Mesodermal cell (in vitro differentiated cells): ENCODE measurements at regions not wholly inside any gene's neighbourhood (a gene's known extent, or its start where the extent isn't known, plus 50 kb on each side); places are given as distances from the start of the nearest gene placed in this dataset.

Experiments used
- H3K27ac ChIP-seq: 2 replicates; pipeline ENCODE4 v1.7.0; 2013; ENCODE audit warnings: mild to moderate bottlenecking, low read depth, low read length, moderate library complexity; ENCODE audit not compliant: severe bottlenecking
- H3K36me3 ChIP-seq: 2 replicates; pipeline ENCODE4 v1.7.1; 2013; ENCODE audit warnings: mild to moderate bottlenecking, low read length, moderate library complexity; ENCODE audit not compliant: control insufficient read depth, insufficient read depth
- H3K4me1 ChIP-seq: one replicate; pipeline ENCODE4 v1.7.1; 2013; ENCODE audit warnings: mild to moderate bottlenecking, low read length; ENCODE audit not compliant: insufficient read depth, control insufficient read depth, poor library complexity, severe bottlenecking
- H3K4me3 ChIP-seq: 2 replicates; pipeline ENCODE4 v1.7.0; 2013; ENCODE audit warnings: low read length, control low read depth, mild to moderate bottlenecking; ENCODE audit not compliant: insufficient read depth, poor library complexity, severe bottlenecking; ENCODE audit errors: extremely low read depth
- H3K9me3 ChIP-seq: 2 replicates; pipeline ENCODE4 v1.7.1; 2013; ENCODE audit warnings: mild to moderate bottlenecking, low read length, moderate library complexity; ENCODE audit not compliant: control insufficient read depth
- WGBS, 2 experiments: methylation state at CpG; one replicate each; pipeline ENCODE4 v1.1.5; 2013; ENCODE audit warnings: missing lambda C conversion rate in 2 of 2; ENCODE audit not compliant: insufficient coverage in 2 of 2; 5-methylcytosine and 5-hydroxymethylcytosine counted together

GRCh38 chr6:14255916-14256315 is 138.3 kb downstream of the CD83 start:
- Histone ChIP-seq H3K4me1 (no peaks in the 10 kb centered on the region), H3K9me3 (peaks cover 5% of the 10 kb centered on the region), H3K36me3 (no peaks in the 10 kb centered on the region), H3K4me3 (no peak overlapping the region), H3K27ac (no peak overlapping the region)
- WGBS, 2 experiments, result 90 to 92% methylated on average over 4 to 5 of the region's 6 CpGs

GRCh38 chr6:14258117-14258516 is 140.5 kb downstream of the CD83 start:
- no CpG with 5 or more reads among the region's 2 CpGs for WGBS, 2 experiments
- peaks cover 5% of the 10 kb centered on the region for H3K9me3 ChIP-seq
- no peak overlapping the region for H3K4me3 ChIP-seq
- H3K36me3 ChIP-seq, result no peaks in the 10 kb centered on the region
- H3K4me1 ChIP-seq, result no peaks in the 10 kb centered on the region
- H3K27ac ChIP-seq, result no peak overlapping the region

- H3K9me3 ChIP-seq, result peaks cover 8% of the 10 kb centered on the region
- no peak overlapping the region for H3K4me3 ChIP-seq
- 64 to 86% methylated on average over 6 to 7 of the region's 12 CpGs for whole genome bisulfite sequencing, 2 experiments
- no peaks in the 10 kb centered on the region for H3K4me1 ChIP-seq
- no peak overlapping the region for H3K27ac ChIP-seq
- H3K36me3 ChIP-seq, result no peaks in the 10 kb centered on the region
These were observed 141.4 kb downstream of the CD83 start for GRCh38 chr6:14258695-14259593.

- Histone ChIP-seq H3K4me3 (no peak overlapping the region), H3K9me3 (peaks cover 13% of the 10 kb centered on the region), H3K4me1 (no peaks in the 10 kb centered on the region), H3K36me3 (no peaks in the 10 kb centered on the region), H3K27ac (no peak overlapping the region)
- WGBS, 2 experiments, result 80 to 87% methylated on average over 8 of the region's 8 CpGs
These were observed 142.1 kb downstream of the CD83 start for GRCh38 chr6:14259594-14260152.

- Histone ChIP-seq H3K4me3 (no peak overlapping the region), H3K4me1 (no peaks in the 10 kb centered on the region), H3K27ac (no peak overlapping the region), H3K9me3 (peaks cover 13% of the 10 kb centered on the region), H3K36me3 (no peaks in the 10 kb centered on the region)
- WGBS, 2 experiments, result no CpG with 5 or more reads among the region's 1 CpG
These were observed 143.3 kb downstream of the CD83 start for GRCh38 chr6:14260839-14261238.

- no CpG with 5 or more reads among the region's 1 CpG for WGBS, 2 experiments
- Histone ChIP-seq H3K4me3 (no peak overlapping the region), H3K36me3 (no peaks in the 10 kb centered on the region), H3K9me3 (peaks cover 13% of the 10 kb centered on the region), H3K27ac (no peak overlapping the region), H3K4me1 (no peaks in the 10 kb centered on the region)
These were observed 146.4 kb downstream of the CD83 start for GRCh38 chr6:14263881-14264424.

- no peaks in the 10 kb centered on the region for H3K4me1 ChIP-seq
- peaks cover 13% of the 10 kb centered on the region for H3K9me3 ChIP-seq
- H3K27ac ChIP-seq, result no peak overlapping the region
- 78 to 92% methylated on average over 2 to 4 of the region's 5 CpGs for WGBS, 2 experiments
- H3K4me3 ChIP-seq, result no peak overlapping the region
- no peaks in the 10 kb centered on the region for H3K36me3 ChIP-seq
These were observed 147.8 kb downstream of the CD83 start for GRCh38 chr6:14265049-14266021.

- no peak overlapping the region for H3K4me3 ChIP-seq
- WGBS, 2 experiments, result no CpG with 5 or more reads among the region's 2 CpGs
- H3K27ac ChIP-seq, result no peak overlapping the region
- H3K9me3 ChIP-seq, result peaks cover 9% of the 10 kb centered on the region
- no peaks in the 10 kb centered on the region for H3K36me3 ChIP-seq
- H3K4me1 ChIP-seq, result peaks cover 2% of the 10 kb centered on the region
These were observed 148.7 kb downstream of the CD83 start for GRCh38 chr6:14266266-14266665.

GRCh38 chr6:14267885-14268660 is 150.5 kb downstream of the CD83 start:
- Histone ChIP-seq H3K4me3 (no peak overlapping the region), H3K9me3 (peaks cover 18% of the 10 kb centered on the region), H3K36me3 (no peaks in the 10 kb centered on the region), H3K4me1 (peaks cover 4% of the 10 kb centered on the region), H3K27ac (no peak overlapping the region)
- 93 to 95% methylated on average over 4 to 5 of the region's 9 CpGs for WGBS, 2 experiments

GRCh38 chr6:14269436-14269835 is 151.9 kb downstream of the CD83 start:
- no peak overlapping the region for H3K4me3 ChIP-seq
- H3K4me1 ChIP-seq, result peaks cover 4% of the 10 kb centered on the region
- WGBS, 2 experiments, result 80% methylated on average over 2 of the region's 2 CpGs; no CpG with 5 or more reads in 1 of the 2 experiments
- no peaks in the 10 kb centered on the region for H3K36me3 ChIP-seq
- H3K27ac ChIP-seq, result no peak overlapping the region
- H3K9me3 ChIP-seq, result peaks cover 16% of the 10 kb centered on the region
